Kidney epithelial cell (primary cell): ENCODE measurements at regions not wholly inside any gene's neighbourhood (a gene's known extent, or its start where the extent isn't known, plus 50 kb on each side); places are given as distances from the start of the nearest gene placed in this dataset.

Source experiments
- DNase-seq: peaks from one replicate; pipeline ENCODE4 v3.0.0-alpha.2; 2010; ENCODE audit warnings: low read depth
- H3K27me3 ChIP-seq: 2 replicates; pipeline ENCODE4 v1.6.0; 2011; ENCODE audit warnings: low read length; ENCODE audit not compliant: control insufficient read depth, insufficient read depth
- H3K36me3 ChIP-seq: 2 replicates; pipeline ENCODE4 v1.5.1; 2011; ENCODE audit warnings: low read length; ENCODE audit not compliant: control insufficient read depth, insufficient read depth
- H3K4me3 ChIP-seq: 2 replicates; pipeline ENCODE4 v1.5.1; 2011; ENCODE audit warnings: low read depth, mild to moderate bottlenecking, control low read depth, low read length
- TF ChIP-seq, protein P1 (sequence below): IDR thresholded peaks from 2 replicates; pipeline ENCODE4 v1.5.1; 2011; ENCODE audit warnings: mild to moderate bottlenecking, moderate library complexity, low read length, control low read depth, inconsistent platforms; ENCODE audit not compliant: insufficient read depth, poor library complexity, severe bottlenecking

DNA sequence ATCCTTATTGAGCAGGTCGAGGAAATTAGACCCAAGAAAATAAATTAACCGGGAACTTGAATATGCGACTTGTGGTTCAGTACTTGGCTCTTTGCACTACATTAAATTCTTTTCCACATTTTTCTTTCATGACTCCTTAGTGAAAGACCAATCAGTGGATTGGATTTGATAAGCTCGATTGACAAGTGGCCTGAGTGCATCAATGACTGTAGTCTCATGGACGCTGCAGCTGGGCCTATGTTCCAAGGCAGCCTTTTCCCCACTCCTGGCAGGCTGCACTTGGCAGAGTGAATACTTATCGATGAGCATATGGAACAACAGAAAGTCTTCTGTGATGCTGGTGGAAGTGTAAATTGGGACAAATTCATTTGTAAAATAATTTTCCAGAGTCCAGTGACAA lies 210.8 kb upstream of the EXOC2 start:
- TF ChIP-seq, protein P1, sequence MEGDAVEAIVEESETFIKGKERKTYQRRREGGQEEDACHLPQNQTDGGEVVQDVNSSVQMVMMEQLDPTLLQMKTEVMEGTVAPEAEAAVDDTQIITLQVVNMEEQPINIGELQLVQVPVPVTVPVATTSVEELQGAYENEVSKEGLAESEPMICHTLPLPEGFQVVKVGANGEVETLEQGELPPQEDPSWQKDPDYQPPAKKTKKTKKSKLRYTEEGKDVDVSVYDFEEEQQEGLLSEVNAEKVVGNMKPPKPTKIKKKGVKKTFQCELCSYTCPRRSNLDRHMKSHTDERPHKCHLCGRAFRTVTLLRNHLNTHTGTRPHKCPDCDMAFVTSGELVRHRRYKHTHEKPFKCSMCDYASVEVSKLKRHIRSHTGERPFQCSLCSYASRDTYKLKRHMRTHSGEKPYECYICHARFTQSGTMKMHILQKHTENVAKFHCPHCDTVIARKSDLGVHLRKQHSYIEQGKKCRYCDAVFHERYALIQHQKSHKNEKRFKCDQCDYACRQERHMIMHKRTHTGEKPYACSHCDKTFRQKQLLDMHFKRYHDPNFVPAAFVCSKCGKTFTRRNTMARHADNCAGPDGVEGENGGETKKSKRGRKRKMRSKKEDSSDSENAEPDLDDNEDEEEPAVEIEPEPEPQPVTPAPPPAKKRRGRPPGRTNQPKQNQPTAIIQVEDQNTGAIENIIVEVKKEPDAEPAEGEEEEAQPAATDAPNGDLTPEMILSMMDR = no peak
- Histone ChIP-seq H3K4me3 (no peak overlapping the region), H3K27me3 (peaks cover 2% of the 10 kb centered on the region), H3K36me3 (no peaks in the 10 kb centered on the region)
- DNase-seq = peak; percentile 19

DNA sequence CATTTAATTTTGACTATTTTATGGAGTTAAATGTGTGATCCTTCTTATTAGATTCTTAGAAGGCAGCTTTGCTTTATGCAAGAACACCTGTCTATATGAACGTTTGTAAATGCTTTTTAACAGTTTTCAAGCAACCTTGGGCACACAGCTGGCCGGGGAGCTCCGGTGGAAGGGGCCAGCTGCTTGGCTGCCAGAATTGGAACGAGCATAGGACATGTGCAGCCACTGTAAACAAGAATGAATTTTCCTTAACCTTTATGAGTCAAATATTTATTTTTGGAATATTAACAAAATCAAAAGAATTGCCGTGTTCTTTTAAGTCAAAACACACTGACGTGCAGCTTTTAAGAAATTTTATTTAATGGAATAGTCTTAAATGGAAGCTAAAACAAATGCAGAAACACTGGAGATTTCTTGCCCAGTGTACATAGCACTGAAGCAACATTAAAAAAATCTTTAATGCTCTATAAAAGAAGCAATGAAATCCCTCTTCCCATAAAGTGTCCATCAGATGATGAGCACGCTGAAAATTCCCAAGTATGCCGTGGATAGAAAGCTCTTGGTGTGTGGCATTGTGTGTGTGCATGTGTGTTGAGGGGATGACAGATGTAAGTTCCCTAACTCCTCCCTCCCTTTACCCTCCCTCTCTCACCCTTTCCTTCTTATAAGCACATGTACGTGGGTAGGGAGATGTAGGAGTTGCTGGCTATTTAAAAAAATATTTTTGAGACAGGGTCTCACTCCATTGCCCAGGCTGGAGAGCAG lies 208.9 kb upstream of the EXOC2 start:
- TF ChIP-seq, protein P1 = no peak
- no peak overlapping the region for H3K4me3 ChIP-seq
- DNase-seq = no peak
- H3K36me3 ChIP-seq = no peaks in the 10 kb centered on the region
- H3K27me3 ChIP-seq = peaks cover 2% of the 10 kb centered on the region

DNA sequence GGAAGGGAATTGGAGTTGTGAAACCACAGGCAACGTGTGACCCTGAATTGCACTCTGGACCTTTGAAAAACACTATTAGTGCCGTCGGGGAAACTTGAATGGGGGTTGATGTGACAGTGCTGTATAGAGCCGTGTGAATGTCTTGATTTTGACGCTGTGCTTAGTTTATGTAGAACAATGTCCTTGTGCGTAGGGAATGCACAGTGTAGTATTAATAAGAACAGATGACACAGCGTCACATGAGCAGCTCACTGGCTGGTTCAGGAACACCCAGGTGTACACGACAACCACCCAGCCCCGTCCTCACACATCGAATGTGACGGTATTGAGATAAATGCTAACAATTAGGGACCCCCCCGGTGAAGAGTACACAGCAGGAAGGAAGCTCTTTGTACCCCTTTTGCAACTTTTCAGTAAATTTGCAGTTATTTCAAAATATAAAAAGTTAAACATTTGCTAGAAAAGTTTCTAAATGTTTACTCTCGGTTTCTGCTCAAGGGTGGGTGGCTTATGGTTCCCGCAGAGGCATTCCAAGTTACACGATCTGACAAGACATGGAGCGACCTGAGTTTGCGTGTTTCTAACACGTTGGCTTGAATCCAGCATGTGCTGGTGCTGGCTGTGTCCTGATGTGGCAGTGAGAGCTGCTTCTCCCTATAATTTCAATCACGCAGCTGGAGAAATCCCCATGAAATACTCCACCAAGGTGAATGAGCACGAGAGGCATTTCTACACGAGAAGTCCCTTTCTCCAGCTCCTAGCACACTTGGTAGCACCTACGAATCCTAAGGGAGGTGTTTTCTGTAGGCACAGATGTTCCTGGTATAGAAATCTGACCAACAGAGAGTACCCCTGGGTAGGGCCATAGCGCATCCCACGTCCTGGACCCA lies 208.0 kb upstream of the EXOC2 start:
- peaks cover 5% of the 10 kb centered on the region for H3K27me3 ChIP-seq
- no peak overlapping the region for H3K4me3 ChIP-seq
- DNase-seq = no peak
- TF ChIP-seq, protein P1 = no peak
- no peaks in the 10 kb centered on the region for H3K36me3 ChIP-seq

DNA sequence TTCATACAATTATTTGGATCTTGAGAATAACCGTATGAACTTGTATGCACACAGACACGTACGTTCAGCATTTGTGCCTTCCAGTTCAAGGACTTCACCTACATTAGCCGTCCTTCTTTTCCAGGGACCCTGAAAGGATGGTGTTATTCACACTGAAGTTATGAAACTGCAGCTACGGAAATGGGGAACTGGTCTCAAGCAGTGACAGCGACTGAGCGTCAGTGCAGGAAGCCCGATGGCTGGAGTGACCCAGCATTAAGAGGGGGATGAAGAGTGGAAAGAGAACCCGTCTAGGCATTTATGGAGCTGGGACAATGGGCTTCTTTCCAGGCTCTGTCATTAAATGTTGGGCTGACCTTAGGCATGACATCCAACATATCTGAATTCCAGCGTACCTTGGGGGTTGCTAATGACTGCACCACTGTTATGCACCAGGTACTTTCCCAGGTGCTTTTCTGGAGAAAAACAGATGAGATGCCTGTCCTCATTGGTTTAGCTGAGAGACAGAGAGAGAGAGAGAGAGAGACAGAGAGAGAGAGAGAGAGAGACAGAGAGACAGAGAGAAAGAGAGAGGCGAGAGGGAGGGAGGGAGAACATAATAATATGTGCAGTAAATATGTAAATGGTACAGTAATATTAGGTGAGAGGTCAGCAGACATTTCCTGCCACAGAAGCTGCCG lies 204.7 kb upstream of the EXOC2 start:
- TF ChIP-seq, protein P1 = no peak
- Histone ChIP-seq H3K27me3 (peaks cover 5% of the 10 kb centered on the region), H3K4me3 (no peak overlapping the region), H3K36me3 (no peaks in the 10 kb centered on the region)
- no peak for DNase-seq

DNA sequence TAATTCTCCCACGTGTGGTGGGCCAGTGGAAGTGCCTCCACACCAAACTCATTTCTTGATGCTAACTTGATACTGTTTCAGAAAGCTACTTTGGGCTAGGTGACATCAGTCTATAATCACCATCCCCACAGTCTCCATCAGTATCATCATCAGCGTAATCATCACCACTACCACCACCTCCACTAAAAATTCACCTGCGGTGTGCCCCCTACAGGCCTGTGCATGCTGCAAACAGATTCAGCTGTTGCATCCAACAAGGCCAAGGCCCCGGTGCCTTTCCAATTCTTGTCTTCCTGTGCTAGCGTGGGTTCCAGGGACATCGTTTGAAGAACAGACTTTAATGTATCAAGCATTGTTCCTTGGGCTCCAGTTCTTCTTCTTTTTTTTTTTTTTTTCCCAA lies 201.3 kb upstream of the EXOC2 start:
- TF ChIP-seq, protein P1 = no peak
- Histone ChIP-seq H3K27me3 (peaks cover 3% of the 10 kb centered on the region), H3K36me3 (no peaks in the 10 kb centered on the region), H3K4me3 (no peak overlapping the region)
- no peak for DNase-seq
